NCI-H146 treated with DMSO at 0.1 percent for 48 hours (cell line): ENCODE measurements at regions not wholly inside any gene's neighbourhood (a gene's known extent, or its start where the extent isn't known, plus 50 kb on each side); places are given as distances from the start of the nearest gene placed in this dataset.

Source experiments
- DNase-seq: peaks from one replicate; lab custom pipeline; 2025; ENCODE audit not compliant: unreplicated experiment; lab: John Stamatoyannopoulos, UW

GRCh38 chr1:198472997-198473396 lies 67.5 kb downstream of the ATP6V1G3 start:
- DNase-seq: no peak

- DNase-seq: no peak
These were observed 68.4 kb downstream of the ATP6V1G3 start for GRCh38 chr1:198472119-198472518.

GRCh38 chr1:198467907-198468306 lies 72.6 kb downstream of the ATP6V1G3 start:
- no peak for DNase-seq

GRCh38 chr1:198467342-198467741 lies 73.1 kb downstream of the ATP6V1G3 start:
- no peak for DNase-seq

DNA sequence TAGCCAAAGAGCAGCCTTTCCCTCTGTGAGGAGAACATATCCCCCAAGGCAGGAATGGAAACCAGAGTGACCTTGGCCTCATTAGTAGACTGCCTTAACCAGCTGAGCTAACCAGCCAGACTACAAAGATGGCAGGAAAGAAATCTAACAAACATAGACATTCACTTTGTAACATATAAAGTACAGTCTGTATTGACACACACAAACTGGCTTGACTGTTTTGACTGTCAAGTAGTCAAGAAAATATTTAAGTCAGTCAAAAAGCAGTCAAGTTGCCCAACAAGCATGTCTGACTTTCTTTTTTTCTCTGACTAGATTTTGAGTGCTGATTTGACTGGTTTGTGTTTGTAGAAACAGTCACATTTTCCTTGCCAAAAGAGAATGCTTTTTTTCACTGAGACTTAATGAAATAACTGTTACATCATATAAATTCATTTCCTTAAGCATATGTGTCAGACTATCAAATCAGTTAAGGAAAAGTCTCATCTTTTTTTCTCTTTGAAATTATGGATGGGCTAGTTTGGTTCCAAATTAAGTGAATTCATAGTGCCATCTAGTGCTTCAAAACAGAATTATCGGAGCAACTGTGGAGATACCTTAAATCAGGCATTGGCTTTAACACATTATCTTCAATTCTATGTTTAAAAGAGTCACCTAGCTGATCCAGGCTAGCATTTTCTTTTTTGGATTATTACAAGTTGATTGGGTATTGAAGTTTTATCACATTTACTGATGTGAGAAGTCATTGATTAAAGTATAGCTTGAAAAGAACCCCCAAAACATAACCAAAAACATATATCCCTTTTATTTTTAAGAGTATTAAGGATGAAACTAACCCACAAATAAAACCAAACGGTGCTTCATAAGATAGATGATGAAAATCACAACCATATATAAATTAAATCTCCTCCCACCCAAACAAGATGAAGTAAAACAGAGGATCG lies 75.0 kb downstream of the ATP6V1G3 start:
- peak; percentile 10 for DNase-seq

GRCh38 chr1:198463709-198464108 lies 76.8 kb downstream of the ATP6V1G3 start:
- no peak for DNase-seq

GRCh38 chr1:198462365-198463019 lies 78.0 kb downstream of the ATP6V1G3 start:
- DNase-seq: no peak

GRCh38 chr1:198455966-198456365 lies 84.5 kb downstream of the ATP6V1G3 start:
- no peak for DNase-seq

GRCh38 chr1:198449727-198450433 lies 90.6 kb downstream of the ATP6V1G3 start:
- DNase-seq: no peak

DNA sequence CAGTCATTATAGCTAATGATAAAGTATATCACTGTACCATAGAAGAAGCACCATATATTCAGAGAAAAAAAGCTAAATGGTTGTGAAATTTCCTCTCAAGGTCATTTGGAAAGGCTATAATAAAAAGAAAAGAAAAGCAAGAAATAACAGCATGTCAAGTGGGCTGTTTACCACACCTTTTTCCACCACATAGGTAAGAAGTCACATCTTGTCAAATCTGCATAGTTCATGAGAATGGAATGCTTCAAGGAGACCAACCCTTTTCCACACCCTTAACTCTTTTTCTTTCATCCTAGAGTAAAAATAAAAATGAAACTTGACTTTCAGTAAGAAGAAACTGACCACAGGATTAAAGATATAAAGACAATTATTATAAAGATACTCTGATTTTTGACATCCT lies 91.2 kb downstream of the ATP6V1G3 start:
- DNase-seq: no peak

GRCh38 chr1:198447468-198447867 lies 93.0 kb downstream of the ATP6V1G3 start:
- DNase-seq: no peak

GRCh38 chr1:198445872-198446271 lies 94.6 kb downstream of the ATP6V1G3 start:
- DNase-seq: peak; percentile 9

- no peak for DNase-seq
These were observed 95.7 kb downstream of the ATP6V1G3 start for GRCh38 chr1:198444792-198445191.

DNA sequence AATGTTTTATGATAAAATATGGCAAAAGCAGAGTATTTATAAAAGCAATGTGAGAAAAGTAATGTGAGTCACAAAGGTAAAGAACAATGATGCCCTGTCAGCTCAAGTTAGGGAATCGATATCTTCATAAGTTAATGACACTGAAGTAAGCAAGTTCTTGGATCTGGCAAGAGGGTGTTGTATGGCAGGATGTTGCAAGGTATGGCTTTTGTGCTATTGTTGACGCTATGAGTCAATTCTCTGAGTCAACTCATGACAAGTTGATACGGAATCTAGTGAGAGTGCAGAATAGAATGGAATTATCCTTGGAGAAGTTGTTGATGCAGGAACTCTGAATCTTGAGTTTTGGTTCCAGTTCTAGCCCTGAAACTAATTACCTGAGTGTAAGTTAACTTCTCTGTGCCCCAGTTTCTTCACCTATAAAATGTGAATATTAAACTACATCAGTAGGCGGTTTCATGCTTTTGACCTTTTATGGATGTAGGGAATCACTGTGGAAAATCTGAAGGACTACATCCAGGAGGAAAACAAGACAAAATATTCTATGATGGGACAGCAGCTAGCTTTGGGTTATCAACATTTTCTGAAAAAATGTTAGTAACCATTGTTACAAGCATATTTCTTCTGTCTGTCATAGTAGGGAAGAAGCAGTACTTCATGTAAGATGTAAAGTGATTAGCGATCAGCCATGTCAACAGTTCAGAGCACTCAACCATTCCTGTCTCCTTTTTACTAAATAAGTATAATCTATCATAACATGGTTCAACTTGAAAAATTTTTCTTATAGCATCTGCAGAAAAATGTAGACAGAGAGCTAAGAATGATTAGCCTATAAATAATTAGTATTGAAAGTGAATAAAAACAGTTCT lies 96.9 kb downstream of the ATP6V1G3 start:
- no peak for DNase-seq

GRCh38 chr1:198440842-198441241 lies 99.6 kb downstream of the ATP6V1G3 start:
- no peak for DNase-seq

DNA sequence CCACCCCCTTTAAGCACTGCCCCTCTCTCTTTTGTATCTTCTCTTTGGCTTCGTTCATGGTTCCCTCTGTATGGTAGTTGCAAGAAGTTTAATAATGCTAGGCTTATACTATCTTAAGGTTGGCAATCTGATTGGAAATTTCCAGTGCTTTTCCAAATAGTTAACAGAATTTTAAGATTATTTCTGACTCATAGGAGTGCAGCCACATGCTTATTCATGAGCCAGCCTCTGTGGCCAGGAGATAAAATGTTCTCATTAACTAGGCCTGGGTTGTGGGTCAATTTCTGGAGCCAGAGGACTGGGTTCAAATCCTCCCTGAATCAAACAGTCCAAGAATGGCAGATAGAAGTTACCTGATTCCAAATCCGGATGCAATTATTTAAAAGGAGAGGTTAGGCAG lies 103.1 kb downstream of the ATP6V1G3 start:
- no peak for DNase-seq

- no peak for DNase-seq
These were observed 104.2 kb downstream of the ATP6V1G3 start for GRCh38 chr1:198436276-198436675.

DNA sequence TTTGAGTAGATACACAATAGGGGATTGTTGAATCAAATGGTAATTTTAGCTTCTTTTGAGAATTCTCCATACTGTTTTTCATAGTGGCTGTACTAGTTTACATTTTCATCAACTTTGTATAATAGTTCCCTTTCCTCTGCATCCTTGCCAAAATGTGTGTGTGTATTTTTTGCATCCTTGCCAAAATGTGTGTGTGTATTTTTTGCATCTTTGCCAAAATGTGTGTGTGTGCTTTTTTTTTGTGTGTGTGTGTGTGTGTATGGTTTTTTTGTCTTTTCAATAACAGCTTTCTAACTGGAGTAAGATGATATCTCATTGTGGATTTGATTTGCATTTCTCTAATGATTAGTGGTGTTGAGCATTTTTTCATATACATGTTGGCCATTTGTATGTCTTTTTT lies 105.4 kb downstream of the ATP6V1G3 start:
- no peak for DNase-seq

DNA sequence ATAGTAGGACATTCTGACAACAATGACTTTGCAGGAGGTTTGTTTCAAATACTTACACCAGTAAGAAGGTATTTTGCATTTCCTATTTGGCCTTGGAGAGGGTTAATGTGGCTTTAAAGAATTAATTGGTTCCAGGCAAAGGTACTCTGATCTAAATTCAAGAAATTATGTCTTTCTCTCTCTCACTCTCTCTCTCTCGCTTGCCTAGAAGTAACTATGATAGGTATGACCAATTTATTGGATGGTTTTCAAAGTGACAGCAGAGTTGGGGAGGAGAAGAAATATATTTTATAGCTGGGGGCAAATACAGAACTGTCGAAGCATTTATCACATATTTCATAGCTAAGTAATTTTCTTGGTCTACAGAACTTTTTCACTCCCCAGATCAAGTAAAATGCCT lies 116.0 kb downstream of the ATP6V1G3 start:
- no peak for DNase-seq

- peak; percentile 56 for DNase-seq
These were observed 116.8 kb downstream of the ATP6V1G3 start for GRCh38 chr1:198423673-198424072.

- DNase-seq: no peak
These were observed 123.4 kb downstream of the ATP6V1G3 start for GRCh38 chr1:198417039-198417438.
